HUDEP-2 (cell line): ENCODE measurements at regions not wholly inside any gene's neighbourhood (a gene's known extent, or its start where the extent isn't known, plus 50 kb on each side); places are given as distances from the start of the nearest gene placed in this dataset.

Source experiments
- DNase-seq, 76 experiments: peaks; one replicate each; lab custom pipeline; 2025; ENCODE audit not compliant: unreplicated experiment in 76 of 76; lab: John Stamatoyannopoulos, UW

- no peak for DNase-seq
Observed at GRCh38 chr2:134770702-134771101, 51.9 kb upstream of the TMEM163 start.

- no peak for DNase-seq
Observed at GRCh38 chr2:134771313-134771801, 52.6 kb upstream of the TMEM163 start.

GRCh38 chr2:134772493-134773169 is 53.8 kb upstream of the TMEM163 start:
- no peak for DNase-seq

GRCh38 chr2:134773335-134773734 is 54.5 kb upstream of the TMEM163 start:
- DNase-seq: peak in 9 of 76 experiments; percentile 2 to 18 (median 11)

GRCh38 chr2:134773759-134774742 is 55.3 kb upstream of the TMEM163 start:
- DNase-seq: peak in 7 of 76 experiments; percentile 2 to 33 (median 10)

- peak in 2 of 76 experiments; percentile 7 to 21 for DNase-seq
Observed at GRCh38 chr2:134774786-134775641, 56.2 kb upstream of the TMEM163 start.

GRCh38 chr2:134776836-134777235 is 58.0 kb upstream of the TMEM163 start:
- DNase-seq: no peak

- DNase-seq: no peak
Observed at GRCh38 chr2:134777593-134777992, 58.8 kb upstream of the TMEM163 start.

- no peak for DNase-seq
Observed at GRCh38 chr2:134778372-134778771, 59.6 kb upstream of the TMEM163 start.

GRCh38 chr2:134780972-134781371 is 57.4 kb upstream of the ACMSD start:
- no peak for DNase-seq

- no peak for DNase-seq
Observed at GRCh38 chr2:134782107-134782506, 56.3 kb upstream of the ACMSD start.

- peak in 20 of 76 experiments; percentile 2 to 48 (median 16) for DNase-seq
Observed at GRCh38 chr2:134782792-134783191, 55.6 kb upstream of the ACMSD start.

- no peak for DNase-seq
Observed at GRCh38 chr2:134783912-134784311, 54.5 kb upstream of the ACMSD start.

- no peak for DNase-seq
Observed at GRCh38 chr2:134785659-134786430, 52.6 kb upstream of the ACMSD start.

GRCh38 chr2:134788417-134788816 is 50.0 kb upstream of the ACMSD start:
- DNase-seq: no peak
